Neural cell (in vitro differentiated cells): ENCODE measurements at regions not wholly inside any gene's neighbourhood (a gene's known extent, or its start where the extent isn't known, plus 50 kb on each side); places are given as distances from the start of the nearest gene placed in this dataset.

Source experiments
- H2AFZ ChIP-seq: fragments of 200-600, 300-800 bp; sonication (generic), shearing (Covaris generic); 2 replicates; pipeline ENCODE4 v1.6.0; 2014; ENCODE audit warnings: low read depth, mild to moderate bottlenecking, antibody characterized with exemption, low read length, moderate library complexity
- H3F3A ChIP-seq: fragments of 200-600 bp; shearing (Covaris generic); 2 replicates; pipeline ENCODE4 v1.6.1; 2016; ENCODE audit warnings: mild to moderate bottlenecking, moderate library complexity, mixed read lengths, antibody characterized with exemption, low read length; ENCODE audit not compliant: insufficient read depth, poor library complexity, severe bottlenecking
- H3K27ac ChIP-seq: fragments of 200-600, 300-800 bp; sonication (generic), shearing (Covaris generic); 2 replicates; pipeline ENCODE4 v1.5.1; 2014; ENCODE audit warnings: mild to moderate bottlenecking, low read length, moderate library complexity
- H3K27me3 ChIP-seq: fragments of 300-800, 200-600 bp; sonication (generic), shearing (Covaris generic); 2 replicates; pipeline ENCODE4 v1.6.0; 2014; ENCODE audit warnings: mild to moderate bottlenecking, low read depth, low read length, moderate library complexity; ENCODE audit not compliant: insufficient read depth
- H3K36me3 ChIP-seq: fragments of 300-800, 200-600 bp; sonication (generic), shearing (Covaris generic); 2 replicates; pipeline ENCODE4 v1.5.1; 2014; ENCODE audit warnings: mild to moderate bottlenecking, antibody characterized with exemption, low read length, moderate library complexity; ENCODE audit not compliant: insufficient read depth
- H3K4me2 ChIP-seq: fragments of 300-800, 200-600 bp; sonication (generic), shearing (Covaris generic); 2 replicates; pipeline ENCODE4 v1.6.0; 2014; ENCODE audit warnings: mild to moderate bottlenecking, low read length
- H3K4me3 ChIP-seq: fragments of 300-800, 200-600 bp; sonication (generic), shearing (Covaris generic); 2 replicates; pipeline ENCODE4 v1.5.1; 2014; ENCODE audit warnings: mild to moderate bottlenecking, low read length, moderate library complexity
- H3K79me2 ChIP-seq: fragments of 200-600 bp; shearing (Covaris generic); replicated peaks from 2 replicates; pipeline ENCODE4 v1.6.0; 2014; ENCODE audit warnings: mild to moderate bottlenecking, low read length, moderate library complexity; ENCODE audit not compliant: insufficient read depth
- H3K9ac ChIP-seq: fragments of 300-800, 200-600 bp; sonication (generic), shearing (Covaris generic); 2 replicates; pipeline ENCODE4 v1.6.1; 2016; ENCODE audit warnings: mild to moderate bottlenecking, low read length, mixed read lengths
- H3K9me2 ChIP-seq: fragments of 200-600 bp; shearing (Covaris generic); 2 replicates; pipeline ENCODE4 v1.6.1; 2016; ENCODE audit warnings: mild to moderate bottlenecking, low read length, mixed read lengths; ENCODE audit not compliant: insufficient read depth
- H3K9me3 ChIP-seq: fragments of 200-600, 300-800 bp; sonication (generic), shearing (Covaris generic); 2 replicates; pipeline ENCODE4 v1.6.1; 2016; ENCODE audit warnings: mild to moderate bottlenecking, mixed run types, low read length, moderate library complexity, mixed read lengths
- H4K20me1 ChIP-seq: fragments of 200-600 bp; shearing (Covaris generic); 2 replicates; pipeline ENCODE4 v1.6.1; 2016; ENCODE audit warnings: mild to moderate bottlenecking, mixed run types; ENCODE audit not compliant: insufficient read depth
- CTCF ChIP-seq: fragments of 450-650 bp; IDR thresholded peaks from 2 replicates; pipeline ENCODE4 v1.5.1; 2014; ENCODE audit warnings: antibody characterized with exemption, mild to moderate bottlenecking, moderate library complexity; ENCODE audit not compliant: poor library complexity, severe bottlenecking
- EP300 ChIP-seq: fragments of 450-650 bp; conservative IDR thresholded peaks from 2 replicates; pipeline ENCODE4 v1.6.1; 2014; ENCODE audit warnings: antibody characterized with exemption, mild to moderate bottlenecking, moderate library complexity; ENCODE audit not compliant: poor library complexity, severe bottlenecking
- MXI1 ChIP-seq: fragments of 450-650 bp; conservative IDR thresholded peaks from 2 replicates; pipeline ENCODE4 v1.6.1; 2014; ENCODE audit warnings: antibody characterized with exemption, mild to moderate bottlenecking; ENCODE audit not compliant: poor library complexity, severe bottlenecking
- POLR2AphosphoS5 ChIP-seq: IDR thresholded peaks from 2 replicates; pipeline ENCODE4 v1.6.1; 2012
- RAD21 ChIP-seq: fragments of 450-650 bp; conservative IDR thresholded peaks from 2 replicates; pipeline ENCODE4 v1.6.1; 2014; ENCODE audit warnings: antibody characterized with exemption, mild to moderate bottlenecking, moderate library complexity
- REST ChIP-seq: IDR thresholded peaks from 2 replicates; pipeline ENCODE4 v1.6.1; 2012; ENCODE audit warnings: borderline replicate concordance
- SMC3 ChIP-seq: fragments of 450-650 bp; conservative IDR thresholded peaks from 2 replicates; pipeline ENCODE4 v1.6.1; 2014; ENCODE audit warnings: antibody characterized with exemption, mild to moderate bottlenecking, moderate library complexity; ENCODE audit not compliant: poor library complexity
- TAF1 ChIP-seq: IDR thresholded peaks from 2 replicates; pipeline ENCODE4 v1.6.1; 2012; ENCODE audit warnings: low read depth

GRCh38 chr13:64438084-64438483 is 2792.1 kb downstream of the PCDH9 start:
- H3K9me3 ChIP-seq: no peaks in the 10 kb centered on the region
- H3K27ac ChIP-seq: no peak overlapping the region
- no peak overlapping the region for H3K9ac ChIP-seq
- no peaks in the 10 kb centered on the region for H3F3A ChIP-seq
- H3K36me3 ChIP-seq: no peaks in the 10 kb centered on the region
- no peak overlapping the region for H2AFZ ChIP-seq
- H3K9me2 ChIP-seq: no peaks in the 10 kb centered on the region
- no peaks in the 10 kb centered on the region for H3K27me3 ChIP-seq
- no peak for TF ChIP-seq RAD21
- no peak for TF ChIP-seq EP300
- TF ChIP-seq POLR2AphosphoS5: no peak
- TF ChIP-seq SMC3: no peak
- TF ChIP-seq MXI1: no peak
- no peak for TF ChIP-seq TAF1
- no peak for TF ChIP-seq CTCF
- no peak overlapping the region for H3K4me3 ChIP-seq
- no peak overlapping the region for H3K4me2 ChIP-seq
- no peaks in the 10 kb centered on the region for H4K20me1 ChIP-seq
- no peaks in the 10 kb centered on the region for H3K79me2 ChIP-seq

DNA sequence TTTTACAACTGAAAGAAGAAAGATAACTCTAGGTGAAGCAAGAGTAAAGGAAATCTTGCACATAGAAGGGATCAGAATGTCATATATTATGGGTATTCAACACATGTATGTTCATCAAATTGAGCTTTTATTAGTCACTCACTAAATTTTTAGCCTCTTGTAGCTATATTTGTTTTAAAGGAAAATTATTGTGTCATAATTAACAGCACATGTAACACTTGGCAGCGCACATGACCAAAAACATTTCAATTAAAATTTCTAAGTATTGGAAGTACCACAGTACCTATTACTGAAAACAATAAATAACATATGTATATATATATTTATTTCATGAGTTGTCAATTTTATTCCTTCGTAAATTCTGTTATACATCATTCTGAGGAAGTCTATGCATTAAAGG is 2800.4 kb downstream of the PCDH9 start:
- Histone ChIP-seq H3K9me2 (no peaks in the 10 kb centered on the region), H3K4me3 (no peak overlapping the region), H4K20me1 (no peaks in the 10 kb centered on the region)

More for the DNA sequence above, 2800.4 kb downstream of the PCDH9 start:
- Histone ChIP-seq H3K9me3 (no peaks in the 10 kb centered on the region), H3K36me3 (no peaks in the 10 kb centered on the region), H3K27me3 (no peaks in the 10 kb centered on the region), H3K79me2 (no peaks in the 10 kb centered on the region), H2AFZ (no peak overlapping the region), H3K9ac (no peak overlapping the region), H3K4me2 (no peak overlapping the region), H3F3A (no peaks in the 10 kb centered on the region), H3K27ac (no peak overlapping the region)
- TF ChIP-seq REST: no peak
- TF ChIP-seq MXI1: no peak
- TF ChIP-seq EP300: no peak
